ENCODE measurements at regions not wholly inside any gene's neighbourhood (a gene's known extent, or its start where the extent isn't known, plus 50 kb on each side); places are given as distances from the start of the nearest gene placed in this dataset.

- TF ChIP-seq ZNF530 (CRISPR knock-in tag; IDR thresholded peaks at IDR 0.05; ENCODE audit: low read depth) (no peak), EED (CRISPR knock-in tag; IDR thresholded peaks at IDR 0.05) (0 out of 2 replicates have a peak, but pooled peaks have one; percentile 12), BHLHE40 (IDR thresholded peaks at IDR 0.05; ENCODE audit: low read length) (peak; percentile 29; the same call in 1 of the 2 replicates), FOXP1 (IDR thresholded peaks at IDR 0.05) (no peak), FOXP1 (CRISPR knock-in tag; IDR thresholded peaks at IDR 0.05) (peak; percentile 58)
Measured at GRCh38 chr1:234987415-234988154, 141.1 kb downstream of the TOMM20 start (continued).

GRCh38 chr1:234986750-234987414 lies 141.8 kb downstream of the TOMM20 start:
- no peak for FAIRE-seq
- ATAC-seq: peak; percentile 50
- peak; percentile 77 for DNase-seq (ENCODE audit: low spot score)
- Histone ChIP-seq H3K79me2 (ENCODE audit: insufficient read depth, low read length) (no peaks in the 10 kb centered on the region), H3K4me2 (ENCODE audit: low read depth, low read length) (peak overlapping the region; percentile 80), H3K36me3 (replicated peaks in 1 of 2; ENCODE audit: control insufficient read depth in 1 of 2, insufficient read depth in 2 of 2, low read length in 2 of 2) (no peaks in the 10 kb centered on the region), H2AFZ (ENCODE audit: low read length) (no peak overlapping the region), H4K20me1 (ENCODE audit: insufficient read depth, low read length) (no peaks in the 10 kb centered on the region), H3K9ac (ENCODE audit: insufficient read depth, low read depth, low read length) (peak overlapping the region; percentile 85), H3K9me3 (ENCODE audit: low read length) (no peaks in the 10 kb centered on the region), H3K4me3 (replicated peaks in 1 of 3; ENCODE audit: insufficient read depth in 1 of 3, low read depth in 2 of 3, low read length in 3 of 3) (peak overlapping the region; percentile 13 to 53 (median 24); a peak in 5 of 6 replicates), H3K27me3 (ENCODE audit: control insufficient read depth in 1 of 2, insufficient read depth in 2 of 2, low read length in 2 of 2) (no peaks in the 10 kb centered on the region), H3K27ac (ENCODE audit: extremely low read length, insufficient read depth, low read length) (peak overlapping the region; percentile 95), H3K4me1 (ENCODE audit: insufficient read depth, low read length) (peaks cover 96% of the 10 kb centered on the region)
- ChIA-PET CTCF (ENCODE audit: low intra/inter-chr PET ratio, low total read pairs) (no interaction called here), POLR2A (interaction anchor here (0.5 to 6.0 kb wide), 25 partner anchors 8 to 386 kb away, joined by 3 to 104 read pairs (median 9); partner anchors contain the start of gene IRF2BP2)
- in situ Hi-C loops (cut with HindIII; ENCODE audit: extremely low pct_ligation_motif_present, low pct_unique_long_range_greater_than_20kb): no loop called here
- BruUV-seq (replicated peaks): TSS peak; percentile 84
- intact Hi-C loops (cut with micrococcal nuclease; ENCODE audit: unreplicated experiment): loop anchor here (1.0 kb wide), 2 partner anchors 9 to 10 kb away; no protein-coding TSS in a partner anchor
- 1% methylated on average over 9 of the region's 9 CpGs for WGBS (ENCODE audit: low lambda C conversion rate)
- TF ChIP-seq PLSCR1 (CRISPR knock-in tag; IDR thresholded peaks at IDR 0.05; ENCODE audit: borderline replicate concordance): no peak
- TF ChIP-seq ZNF10 (CRISPR knock-in tag; IDR thresholded peaks at IDR 0.05; ENCODE audit: borderline replicate concordance, low read depth): no peak
- TF ChIP-seq MED13 (CRISPR knock-in tag; IDR thresholded peaks at IDR 0.05): peak; percentile 52; the same call in 1 of the 2 replicates
- TF ChIP-seq NFAT5 (CRISPR knock-in tag; IDR thresholded peaks at IDR 0.05): 0 out of 2 replicates have a peak, but pooled peaks have one; percentile 43
- peak; percentile 13 for TF ChIP-seq CBX1 (IDR thresholded peaks at IDR 0.05; ENCODE audit: low read depth)
- no peak for TF ChIP-seq ZNF230 (CRISPR knock-in tag; IDR thresholded peaks at IDR 0.05)
- TF ChIP-seq CENPBD1 (CRISPR knock-in tag; IDR thresholded peaks at IDR 0.05; ENCODE audit: borderline replicate concordance, low read depth): no peak
- peak in 1 of 2 experiments; percentile 26; a peak in 1 of 4 replicates for TF ChIP-seq ATF4 (CRISPR knock-in tag; IDR thresholded peaks at IDR 0.05)
